ENCODE measurements at regions not wholly inside any gene's neighbourhood (a gene's known extent, or its start where the extent isn't known, plus 50 kb on each side); places are given as distances from the start of the nearest gene placed in this dataset.

DNA sequence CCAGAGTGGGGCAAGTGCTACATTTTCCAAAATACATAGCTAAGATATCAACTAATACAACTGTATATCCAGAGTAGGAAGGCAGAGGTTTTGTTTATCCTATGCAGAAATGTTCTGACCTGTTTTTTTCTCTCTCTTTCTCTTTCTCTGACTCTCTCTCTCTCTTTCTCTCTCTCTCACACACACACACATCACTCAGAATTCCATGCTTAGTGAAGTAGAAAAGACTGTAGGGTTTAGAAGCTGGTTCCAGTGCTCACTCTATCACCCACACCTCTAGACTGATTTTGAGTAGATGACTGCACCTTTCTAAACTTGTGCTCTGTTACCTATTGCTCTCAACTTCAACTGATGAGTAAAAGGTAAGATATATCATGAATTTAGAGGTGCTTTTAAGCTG, 356.7 kb downstream of the LRIG3 start:
- DNase-seq (ENCODE audit: insufficient read length, low spot score): no peak
- no peak for TF ChIP-seq POU2F2 (IDR thresholded peaks at IDR 0.05; ENCODE audit: low read depth, low read length)
- no peak for TF ChIP-seq POLR2A (IDR thresholded peaks at IDR 0.05; ENCODE audit: low read depth, low read length)
- no peak for TF ChIP-seq SPI1 (IDR thresholded peaks at IDR 0.05; ENCODE audit: low read depth, low read length)
- no peak for TF ChIP-seq POLR2AphosphoS5 (IDR thresholded peaks at IDR 0.05; ENCODE audit: low read depth, low read length)
- TF ChIP-seq PAX5 (IDR thresholded peaks at IDR 0.05; ENCODE audit: insufficient read depth, low read length, severe bottlenecking): no peak
- TF ChIP-seq TAF1 (IDR thresholded peaks at IDR 0.05; ENCODE audit: low read depth, low read length): no peak
- FAIRE-seq: no peak

- DNase-seq (ENCODE audit: insufficient read length, low spot score): no peak
- TF ChIP-seq TAF1 (IDR thresholded peaks at IDR 0.05; ENCODE audit: low read depth, low read length) (no peak), POU2F2 (IDR thresholded peaks at IDR 0.05; ENCODE audit: low read depth, low read length) (no peak), PAX5 (IDR thresholded peaks at IDR 0.05; ENCODE audit: insufficient read depth, low read length, severe bottlenecking) (no peak), POLR2A (IDR thresholded peaks at IDR 0.05; ENCODE audit: low read depth, low read length) (no peak), SPI1 (IDR thresholded peaks at IDR 0.05; ENCODE audit: low read depth, low read length) (no peak), POLR2AphosphoS5 (IDR thresholded peaks at IDR 0.05; ENCODE audit: low read depth, low read length) (no peak)
- no peak for FAIRE-seq
Measured at GRCh38 chr12:58564721-58565120, 355.6 kb downstream of the LRIG3 start.

DNA sequence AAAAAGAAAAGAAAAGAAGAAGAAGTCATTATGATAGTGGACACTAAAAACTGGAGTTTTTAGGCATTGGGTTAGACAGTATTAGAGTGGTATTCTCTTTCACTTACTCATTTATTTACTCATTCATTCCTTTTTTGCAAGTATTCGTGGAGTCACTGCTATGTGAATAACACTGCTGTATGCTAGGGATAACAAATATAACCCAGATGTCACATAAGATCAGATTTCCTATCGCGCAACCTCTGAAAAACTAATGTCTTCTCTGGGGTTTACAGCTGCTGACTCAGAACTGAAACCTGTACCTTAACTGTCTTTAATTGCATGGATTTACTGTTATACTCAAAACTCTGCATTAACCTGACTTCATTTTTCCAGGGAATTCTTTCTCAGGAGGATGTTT, 353.7 kb downstream of the LRIG3 start:
- FAIRE-seq: no peak
- TF ChIP-seq SPI1 (IDR thresholded peaks at IDR 0.05; ENCODE audit: low read depth, low read length) (no peak), POLR2AphosphoS5 (IDR thresholded peaks at IDR 0.05; ENCODE audit: low read depth, low read length) (no peak), TAF1 (IDR thresholded peaks at IDR 0.05; ENCODE audit: low read depth, low read length) (no peak)
- DNase-seq (ENCODE audit: insufficient read length, low spot score): no peak

- TF ChIP-seq SPI1 (IDR thresholded peaks at IDR 0.05; ENCODE audit: low read depth, low read length) (no peak), POLR2AphosphoS5 (IDR thresholded peaks at IDR 0.05; ENCODE audit: low read depth, low read length) (no peak), TAF1 (IDR thresholded peaks at IDR 0.05; ENCODE audit: low read depth, low read length) (no peak), PAX5 (IDR thresholded peaks at IDR 0.05; ENCODE audit: insufficient read depth, low read length, severe bottlenecking) (no peak), POLR2A (IDR thresholded peaks at IDR 0.05; ENCODE audit: low read depth, low read length) (no peak), POU2F2 (IDR thresholded peaks at IDR 0.05; ENCODE audit: low read depth, low read length) (no peak)
- DNase-seq (ENCODE audit: insufficient read length, low spot score): no peak
- FAIRE-seq: no peak
Measured at GRCh38 chr12:58567189-58567588, 353.1 kb downstream of the LRIG3 start.

DNA sequence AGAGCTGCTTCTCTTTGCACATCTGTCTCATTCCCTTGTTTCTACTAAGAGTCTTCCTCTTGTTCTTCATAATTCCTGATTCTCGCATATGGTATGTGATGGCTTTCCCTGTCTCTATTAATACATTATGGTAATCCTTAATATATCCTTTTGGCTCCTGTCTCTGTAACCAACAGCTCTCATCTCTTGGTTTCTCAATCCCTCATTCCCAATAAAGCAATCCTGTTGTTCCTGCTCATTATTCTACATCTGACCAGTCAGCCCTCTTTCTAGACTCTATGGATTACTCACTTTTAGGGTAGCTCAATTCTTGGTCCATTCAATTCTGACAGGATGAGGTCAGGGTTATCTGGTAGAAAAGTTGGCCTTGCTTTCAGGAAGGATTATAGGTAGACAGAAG, 349.9 kb downstream of the LRIG3 start:
- no peak for DNase-seq (ENCODE audit: insufficient read length, low spot score)
- no peak for FAIRE-seq
- TF ChIP-seq TAF1 (IDR thresholded peaks at IDR 0.05; ENCODE audit: low read depth, low read length) (no peak), POLR2AphosphoS5 (IDR thresholded peaks at IDR 0.05; ENCODE audit: low read depth, low read length) (no peak), SPI1 (IDR thresholded peaks at IDR 0.05; ENCODE audit: low read depth, low read length) (no peak), PAX5 (IDR thresholded peaks at IDR 0.05; ENCODE audit: insufficient read depth, low read length, severe bottlenecking) (no peak)

DNA sequence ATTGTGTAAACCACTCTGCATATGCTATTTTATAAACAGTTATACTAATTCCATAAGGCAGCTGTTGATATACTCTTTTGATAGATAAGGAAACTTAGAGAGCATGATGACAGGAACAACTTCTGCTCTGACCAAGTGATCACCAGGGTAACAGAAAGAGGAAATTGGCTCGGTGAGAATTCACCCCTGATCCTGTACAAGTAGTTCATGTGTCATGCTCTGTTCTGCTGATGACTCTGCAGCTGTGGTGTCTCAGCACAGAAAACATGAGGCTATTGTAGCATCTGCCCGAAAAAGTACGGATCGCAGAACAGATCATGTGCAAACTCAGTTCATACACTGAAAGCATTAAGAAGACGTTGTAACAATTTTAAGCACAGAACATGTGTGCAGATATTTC, 345.0 kb downstream of the LRIG3 start:
- FAIRE-seq (no peak), DNase-seq (ENCODE audit: insufficient read length, low spot score) (no peak)
- TF ChIP-seq PAX5 (IDR thresholded peaks at IDR 0.05; ENCODE audit: insufficient read depth, low read length, severe bottlenecking): no peak
- TF ChIP-seq POU2F2 (IDR thresholded peaks at IDR 0.05; ENCODE audit: low read depth, low read length): no peak
- TF ChIP-seq POLR2AphosphoS5 (IDR thresholded peaks at IDR 0.05; ENCODE audit: low read depth, low read length): no peak
- TF ChIP-seq TAF1 (IDR thresholded peaks at IDR 0.05; ENCODE audit: low read depth, low read length): no peak
- no peak for TF ChIP-seq POLR2A (IDR thresholded peaks at IDR 0.05; ENCODE audit: low read depth, low read length)
- no peak for TF ChIP-seq SPI1 (IDR thresholded peaks at IDR 0.05; ENCODE audit: low read depth, low read length)

- TF ChIP-seq POLR2A (IDR thresholded peaks at IDR 0.05; ENCODE audit: low read depth, low read length): no peak
- no peak for TF ChIP-seq POU2F2 (IDR thresholded peaks at IDR 0.05; ENCODE audit: low read depth, low read length)
- FAIRE-seq (no peak), DNase-seq (ENCODE audit: insufficient read length, low spot score) (no peak)
Measured at GRCh38 chr12:58576081-58576480, 344.2 kb downstream of the LRIG3 start.

- FAIRE-seq: no peak
- no peak for TF ChIP-seq PAX5 (IDR thresholded peaks at IDR 0.05; ENCODE audit: insufficient read depth, low read length, severe bottlenecking)
- TF ChIP-seq SPI1 (IDR thresholded peaks at IDR 0.05; ENCODE audit: low read depth, low read length): no peak
- TF ChIP-seq POU2F2 (IDR thresholded peaks at IDR 0.05; ENCODE audit: low read depth, low read length): no peak
- TF ChIP-seq TAF1 (IDR thresholded peaks at IDR 0.05; ENCODE audit: low read depth, low read length): no peak
- no peak for TF ChIP-seq POLR2AphosphoS5 (IDR thresholded peaks at IDR 0.05; ENCODE audit: low read depth, low read length)
- no peak for TF ChIP-seq POLR2A (IDR thresholded peaks at IDR 0.05; ENCODE audit: low read depth, low read length)
- no peak for DNase-seq (ENCODE audit: insufficient read length, low spot score)
Measured at GRCh38 chr12:58576916-58577315, 343.4 kb downstream of the LRIG3 start.

DNA sequence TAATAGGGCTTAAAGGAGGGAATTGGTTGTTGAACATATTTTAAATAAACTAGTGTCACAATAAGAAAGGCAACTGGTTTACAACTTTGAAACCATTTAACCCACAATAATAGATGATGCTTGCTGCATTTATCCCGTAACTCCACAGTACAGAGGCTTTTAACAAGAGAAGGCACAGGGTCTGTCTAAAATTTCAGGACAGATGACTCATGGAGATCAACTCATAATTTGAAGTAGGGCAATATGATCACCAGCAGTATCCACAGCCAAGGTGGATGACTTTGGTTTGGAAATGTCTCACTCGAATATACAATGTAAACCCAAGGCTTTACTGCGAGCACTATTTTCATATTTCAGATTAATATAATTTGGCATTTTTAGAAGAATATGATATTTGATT, 340.2 kb downstream of the LRIG3 start:
- FAIRE-seq (no peak), DNase-seq (ENCODE audit: insufficient read length, low spot score) (no peak)
- TF ChIP-seq POLR2A (IDR thresholded peaks at IDR 0.05; ENCODE audit: low read depth, low read length) (no peak), POU2F2 (IDR thresholded peaks at IDR 0.05; ENCODE audit: low read depth, low read length) (no peak), TAF1 (IDR thresholded peaks at IDR 0.05; ENCODE audit: low read depth, low read length) (no peak), PAX5 (IDR thresholded peaks at IDR 0.05; ENCODE audit: insufficient read depth, low read length, severe bottlenecking) (no peak), POLR2AphosphoS5 (IDR thresholded peaks at IDR 0.05; ENCODE audit: low read depth, low read length) (no peak), SPI1 (IDR thresholded peaks at IDR 0.05; ENCODE audit: low read depth, low read length) (no peak)

DNA sequence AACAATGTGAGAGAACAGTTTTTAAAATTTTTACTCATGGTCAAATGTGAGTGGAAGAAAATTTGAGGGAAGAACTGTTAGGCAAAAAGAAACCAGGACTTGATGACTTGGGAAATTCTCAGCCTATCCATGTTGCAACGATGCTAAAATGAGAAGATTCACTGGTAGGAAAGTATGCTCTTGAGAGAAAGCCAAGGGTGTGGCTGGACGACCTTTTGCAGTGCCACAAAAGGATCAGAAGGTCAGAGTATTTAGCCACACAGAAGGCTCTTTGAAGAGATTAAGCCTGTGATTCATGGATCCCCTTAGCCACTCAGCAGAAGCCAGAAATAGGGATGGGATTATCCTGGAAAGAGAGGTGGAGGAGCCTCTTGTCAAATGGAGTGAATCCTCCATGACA, 336.8 kb downstream of the LRIG3 start:
- FAIRE-seq (no peak), DNase-seq (ENCODE audit: insufficient read length, low spot score) (no peak)
- TF ChIP-seq PAX5 (IDR thresholded peaks at IDR 0.05; ENCODE audit: insufficient read depth, low read length, severe bottlenecking) (no peak), POU2F2 (IDR thresholded peaks at IDR 0.05; ENCODE audit: low read depth, low read length) (no peak), TAF1 (IDR thresholded peaks at IDR 0.05; ENCODE audit: low read depth, low read length) (no peak), POLR2AphosphoS5 (IDR thresholded peaks at IDR 0.05; ENCODE audit: low read depth, low read length) (no peak), POLR2A (IDR thresholded peaks at IDR 0.05; ENCODE audit: low read depth, low read length) (no peak), SPI1 (IDR thresholded peaks at IDR 0.05; ENCODE audit: low read depth, low read length) (no peak)
